Peyer's patch (tissue), 4 donors: ENCODE measurements at regions not wholly inside any gene's neighbourhood (a gene's known extent, or its start where the extent isn't known, plus 50 kb on each side); places are given as distances from the start of the nearest gene placed in this dataset.

ENCODE experiments used
- DNase-seq, 3 donors: peaks; one replicate each; pipeline ENCODE4 v3.0.0-alpha.2; 2017 to 2019
- H3K27ac ChIP-seq, 4 donors: fragments of 200-600 bp; sonication (generic); one replicate each; pipeline ENCODE4 v1.5.1; 2016 to 2019
- H3K27me3 ChIP-seq, 2 donors: fragments of 200-600 bp; sonication (generic); one replicate each; pipeline ENCODE4 v1.5.1; 2019
- H3K36me3 ChIP-seq, 3 donors: fragments of 200-600 bp; sonication (generic); one replicate each; pipeline ENCODE4 v1.5.1; 2016 to 2019
- H3K4me1 ChIP-seq, 4 donors: fragments of 200-600 bp; sonication (generic); one replicate each; pipeline ENCODE4 v1.5.1; 2016 to 2019
- H3K4me3 ChIP-seq, 4 donors: fragments of 200-600 bp; sonication (generic); 1 replicate in 3 of 4; 2 replicates in 1 of 4; pipeline ENCODE4 v1.5.1; 2016 to 2019; ENCODE audit warnings: mild to moderate bottlenecking in 1 of 4
- H3K9me3 ChIP-seq, 4 donors: fragments of 200-600 bp; sonication (generic); one replicate each; pipeline ENCODE4 v1.5.1; 2016 to 2019; ENCODE audit warnings: mild to moderate bottlenecking in 1 of 4
- CTCF ChIP-seq, 6 experiments: fragments of 450-650 bp in 4 of 6; fragments of 200-600 bp in 2 of 6; sonication (generic) in 1 of 6; IDR thresholded peaks; one replicate each; pipeline ENCODE4 v1.5.1; 2017 to 2019; ENCODE audit warnings: antibody characterized with exemption in 6 of 6, mild to moderate bottlenecking in 3 of 6, moderate library complexity in 1 of 6
- POLR2A ChIP-seq, 2 donors: fragments of 450-650 bp; IDR thresholded peaks; one replicate each; pipeline ENCODE4 v1.5.1; 2017; ENCODE audit warnings: antibody characterized with exemption in 2 of 2, mild to moderate bottlenecking in 2 of 2, moderate library complexity in 2 of 2

- Histone ChIP-seq H3K36me3 (no peaks in the 10 kb centered on the region), H3K4me3 (no peak overlapping the region), H3K4me1 (no peaks in the 10 kb centered on the region), H3K9me3 (no peaks in the 10 kb centered on the region), H3K27me3 (no peaks in the 10 kb centered on the region), H3K27ac (no peak overlapping the region)
- TF ChIP-seq CTCF (IDR thresholded peaks at IDR 0.05) (no peak), POLR2A (IDR thresholded peaks at IDR 0.05) (no peak)
- no peak for DNase-seq
These were observed 51.7 kb upstream of the G2E3 start for GRCh38 chr14:30507209-30507608.
